Naive B cell (primary cell): ENCODE measurements at regions not wholly inside any gene's neighbourhood (a gene's known extent, or its start where the extent isn't known, plus 50 kb on each side); places are given as distances from the start of the nearest gene placed in this dataset.
"Not testable (repeated sequence)": the region's sequence is repeated elsewhere in the genome, so short reads cannot be mapped to it uniquely, and the experiment has no call there.

Experiments used
- ATAC-seq, 2 donors: fragments of 150-1000 bp; cut with Tn5 transposase; 2 replicates each; pipeline ENCODE4 v1.10.0; 2021; ENCODE audit warnings: low read depth in 2 of 2, mild to moderate bottlenecking in 2 of 2, moderate library complexity in 2 of 2
- DNase-seq: peaks from one replicate; pipeline ENCODE4 v3.0.0; 2022
- H3K27ac Mint-ChIP-seq, 6 donors: one replicate each; pipeline ENCODE4 v1.8.0; 2020 to 2022; ENCODE audit warnings: mild to moderate bottlenecking in 6 of 6, mixed read lengths in 6 of 6, moderate library complexity in 5 of 6, inconsistent platforms in 2 of 6
- H3K27me3 Mint-ChIP-seq, 3 donors: one replicate each; pipeline ENCODE4 v1.8.0; 2021 to 2022; ENCODE audit warnings: mixed read lengths in 3 of 3, mild to moderate bottlenecking in 1 of 3
- H3K36me3 Mint-ChIP-seq, 2 donors: one replicate each; pipeline ENCODE4 v1.8.0; 2020 to 2022; ENCODE audit warnings: mixed read lengths in 2 of 2, inconsistent platforms in 1 of 2, mild to moderate bottlenecking in 1 of 2
- H3K4me1 Mint-ChIP-seq, 3 donors: one replicate each; pipeline ENCODE4 v1.8.0; 2020 to 2022; ENCODE audit warnings: mixed read lengths in 3 of 3, inconsistent platforms in 1 of 3, mild to moderate bottlenecking in 1 of 3, moderate library complexity in 1 of 3
- H3K4me3 Mint-ChIP-seq, 8 donors: one replicate each; pipeline ENCODE4 v1.8.0; 2020 to 2022; ENCODE audit warnings: mild to moderate bottlenecking in 8 of 8, mixed read lengths in 8 of 8, moderate library complexity in 8 of 8, inconsistent platforms in 2 of 8
- H3K9me3 Mint-ChIP-seq, 7 donors: one replicate each; pipeline ENCODE4 v1.8.0; 2020 to 2022; ENCODE audit warnings: mixed read lengths in 7 of 7, mild to moderate bottlenecking in 5 of 7, inconsistent platforms in 2 of 7, moderate library complexity in 1 of 7

GRCh38 chr5:40198736-40199135 is 481.0 kb upstream of the PTGER4 start:
- no peak for DNase-seq
- H3K27me3 Mint-ChIP-seq = no peaks in the 10 kb centered on the region
- ATAC-seq = no peak
- H3K4me3 Mint-ChIP-seq = no peak overlapping the region
- peak overlapping the region in 1 of 6 donors; percentile 15 for H3K27ac Mint-ChIP-seq
- no peaks in the 10 kb centered on the region for H3K36me3 Mint-ChIP-seq
- peaks cover 0 to 6% (median 0%) of the 10 kb centered on the region in 7 donors for H3K9me3 Mint-ChIP-seq
- H3K4me1 Mint-ChIP-seq = no peaks in the 10 kb centered on the region

GRCh38 chr5:40195574-40195973 is 484.1 kb upstream of the PTGER4 start:
- DNase-seq, ATAC-seq, H3K27me3 Mint-ChIP-seq, H3K4me3 Mint-ChIP-seq, H3K36me3 Mint-ChIP-seq, H3K9me3 Mint-ChIP-seq, H3K4me1 Mint-ChIP-seq: not testable (repeated sequence)
- H3K27ac Mint-ChIP-seq = peak overlapping the region in 1 of 6 donors; percentile 33

GRCh38 chr5:40191150-40191549 is 488.6 kb upstream of the PTGER4 start:
- H3K4me3 Mint-ChIP-seq = no peak overlapping the region
- no peaks in the 10 kb centered on the region for H3K27me3 Mint-ChIP-seq
- H3K27ac Mint-ChIP-seq = peak overlapping the region in 1 of 6 donors; percentile 24
- no peaks in the 10 kb centered on the region for H3K36me3 Mint-ChIP-seq
- ATAC-seq = no peak
- DNase-seq = no peak
- H3K9me3 Mint-ChIP-seq = peaks cover 0 to 3% (median 0%) of the 10 kb centered on the region in 7 donors
- H3K4me1 Mint-ChIP-seq = no peaks in the 10 kb centered on the region

GRCh38 chr5:40172721-40173120 is 507.0 kb upstream of the PTGER4 start:
- Mint-ChIP-seq H3K27ac (no peak overlapping the region), H3K4me3 (no peak overlapping the region), H3K9me3 (peaks cover 9 to 38% (median 19%) of the 10 kb centered on the region in 7 donors), H3K27me3 (no peaks in the 10 kb centered on the region), H3K36me3 (peaks cover 5 to 19% of the 10 kb centered on the region in 2 donors), H3K4me1 (no peaks in the 10 kb centered on the region)
- DNase-seq = no peak
- ATAC-seq = no peak

- peaks cover 9 to 34% (median 19%) of the 10 kb centered on the region in 7 donors for H3K9me3 Mint-ChIP-seq
- ATAC-seq (no peak), DNase-seq (no peak)
- no peak overlapping the region for H3K27ac Mint-ChIP-seq
- no peak overlapping the region for H3K4me3 Mint-ChIP-seq
- peaks cover 4 to 16% of the 10 kb centered on the region in 2 donors for H3K36me3 Mint-ChIP-seq
- peaks cover 0 to 1% (median 0%) of the 10 kb centered on the region in 3 donors for H3K27me3 Mint-ChIP-seq
- no peaks in the 10 kb centered on the region for H3K4me1 Mint-ChIP-seq
These were observed 507.7 kb upstream of the PTGER4 start for GRCh38 chr5:40171971-40172370.

DNA sequence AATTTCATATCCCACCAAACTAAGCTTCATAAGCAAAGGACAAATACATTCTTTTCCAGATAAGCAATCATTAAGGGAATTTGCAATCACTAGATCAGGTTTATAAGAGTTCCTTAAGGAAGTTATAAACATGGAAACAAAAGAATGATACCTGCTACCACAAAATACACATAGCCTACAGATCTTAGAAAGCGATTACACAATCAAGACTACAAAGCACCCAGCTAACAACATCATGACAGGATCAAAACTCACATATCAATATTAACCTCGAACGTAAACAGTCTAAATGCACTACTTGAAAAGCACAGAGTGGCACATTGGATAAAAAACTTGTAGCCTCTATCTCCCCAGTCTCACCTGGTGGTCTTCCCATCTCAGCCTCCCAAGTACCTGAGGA is 512.4 kb upstream of the PTGER4 start:
- ATAC-seq (no peak), DNase-seq (no peak)
- peaks cover 0 to 11% of the 10 kb centered on the region in 2 donors for H3K36me3 Mint-ChIP-seq
- H3K27me3 Mint-ChIP-seq = peaks cover 0 to 4% (median 4%) of the 10 kb centered on the region in 3 donors
- H3K4me3 Mint-ChIP-seq = no peak overlapping the region
- H3K9me3 Mint-ChIP-seq = peaks cover 5 to 18% (median 12%) of the 10 kb centered on the region in 7 donors
- H3K27ac Mint-ChIP-seq = peak overlapping the region in 1 of 6 donors; percentile 29
- no peaks in the 10 kb centered on the region for H3K4me1 Mint-ChIP-seq

DNA sequence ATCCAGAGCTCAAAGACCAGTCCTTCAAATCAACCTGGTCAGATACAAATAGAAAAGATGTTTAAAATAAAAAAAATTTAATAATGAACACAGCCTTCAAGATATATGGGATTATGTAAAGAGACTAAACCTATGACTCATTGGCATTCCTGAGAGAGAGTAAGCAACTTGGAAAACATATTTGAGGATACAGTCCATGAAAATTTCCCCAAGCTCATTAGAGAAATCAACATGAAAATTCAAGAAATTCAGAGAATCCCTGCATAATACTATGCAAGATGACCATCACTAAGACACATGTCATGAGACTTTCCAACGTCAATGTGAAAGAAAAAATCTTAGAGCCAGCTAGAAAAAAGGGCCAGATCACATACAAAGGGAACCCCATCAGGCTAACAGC is 512.9 kb upstream of the PTGER4 start:
- ATAC-seq = no peak
- H3K36me3 Mint-ChIP-seq = peaks cover 0 to 11% of the 10 kb centered on the region in 2 donors
- H3K4me3 Mint-ChIP-seq = no peak overlapping the region
- DNase-seq = no peak
- no peaks in the 10 kb centered on the region for H3K4me1 Mint-ChIP-seq
- peaks cover 0 to 4% (median 4%) of the 10 kb centered on the region in 3 donors for H3K27me3 Mint-ChIP-seq
- H3K9me3 Mint-ChIP-seq = peaks cover 5 to 18% (median 12%) of the 10 kb centered on the region in 7 donors
- H3K27ac Mint-ChIP-seq = no peak overlapping the region

DNA sequence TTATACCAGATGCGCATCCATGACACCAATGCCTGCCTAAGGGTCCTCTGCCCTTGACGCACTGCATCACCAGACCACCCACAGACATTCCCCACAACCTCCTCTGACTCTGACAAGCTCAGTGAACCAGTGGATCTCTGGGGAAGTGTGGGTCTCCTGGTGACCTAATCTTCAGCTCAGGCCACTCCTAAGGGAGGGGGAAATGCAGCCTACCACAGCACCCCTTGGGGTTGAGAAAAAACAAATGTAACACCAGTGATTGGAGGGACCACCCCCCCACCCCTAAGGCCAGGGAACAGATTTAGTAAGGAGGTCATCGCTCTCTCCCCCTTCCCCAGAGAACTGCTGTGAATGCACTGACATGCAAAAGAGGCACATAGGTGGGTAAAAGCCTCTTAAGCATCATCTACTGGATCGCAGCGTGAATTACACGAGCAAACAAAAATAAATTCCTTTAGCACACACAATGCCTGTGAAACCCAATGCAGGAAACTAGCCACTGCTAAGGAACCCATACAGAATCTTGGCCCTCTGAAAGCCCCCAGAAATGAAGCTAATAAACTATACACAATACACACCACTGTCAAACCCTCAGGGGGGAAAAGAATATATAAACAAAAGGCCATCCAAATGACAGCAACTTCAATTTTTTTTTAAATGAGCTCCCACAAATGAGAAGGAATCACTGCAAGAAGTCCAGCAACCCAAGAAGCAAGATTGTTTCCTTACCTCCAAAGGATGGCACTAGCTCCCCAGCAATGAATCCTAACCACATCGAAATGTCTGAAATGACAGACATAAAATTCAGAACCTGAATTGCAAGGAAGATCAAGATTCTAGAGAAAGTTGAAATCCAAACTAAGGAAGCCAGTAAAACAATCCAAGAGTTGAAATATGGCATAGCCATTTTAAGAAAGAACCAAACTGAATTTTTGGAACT is 513.7 kb upstream of the PTGER4 start:
- Mint-ChIP-seq H3K4me1 (no peaks in the 10 kb centered on the region), H3K9me3 (peaks cover 5 to 18% (median 12%) of the 10 kb centered on the region in 7 donors), H3K36me3 (peaks cover 0 to 14% of the 10 kb centered on the region in 2 donors), H3K27me3 (peaks cover 4 to 11% (median 9%) of the 10 kb centered on the region in 3 donors), H3K27ac (no peak overlapping the region), H3K4me3 (no peak overlapping the region)
- DNase-seq (no peak), ATAC-seq (no peak)

- ATAC-seq (no peak), DNase-seq (no peak)
- Mint-ChIP-seq H3K27me3 (peaks cover 8 to 14% (median 9%) of the 10 kb centered on the region in 3 donors), H3K9me3 (peaks cover 5 to 11% (median 8%) of the 10 kb centered on the region in 7 donors), H3K4me1 (no peaks in the 10 kb centered on the region), H3K36me3 (peaks cover 0 to 18% of the 10 kb centered on the region in 2 donors), H3K4me3 (no peak overlapping the region), H3K27ac (no peak overlapping the region)
These were observed 514.5 kb upstream of the PTGER4 start for GRCh38 chr5:40165106-40165788.

DNA sequence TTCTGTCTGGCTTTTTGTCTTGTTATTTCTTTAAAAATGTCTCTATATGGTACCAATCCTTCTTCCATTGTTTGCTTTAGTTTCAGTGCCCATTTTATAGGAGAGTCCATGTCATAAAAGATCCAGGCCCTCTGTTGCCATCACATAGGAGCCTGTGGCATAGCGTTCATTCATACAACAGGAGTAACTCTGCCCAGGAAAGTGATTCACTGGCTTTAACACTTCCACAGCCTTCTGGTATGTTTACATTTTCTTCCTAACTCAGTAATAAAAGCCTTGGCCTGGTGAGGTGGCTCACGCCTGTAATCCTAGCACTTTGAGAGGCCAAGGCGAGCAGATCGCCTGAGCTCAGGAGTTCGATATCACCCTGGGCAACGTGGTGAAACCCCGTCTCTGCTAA is 519.3 kb upstream of the PTGER4 start:
- no peaks in the 10 kb centered on the region for H3K4me1 Mint-ChIP-seq
- peaks cover 0 to 8% of the 10 kb centered on the region in 2 donors for H3K36me3 Mint-ChIP-seq
- peaks cover 0 to 2% (median 0%) of the 10 kb centered on the region in 7 donors for H3K9me3 Mint-ChIP-seq
- peaks cover 8 to 14% (median 11%) of the 10 kb centered on the region in 3 donors for H3K27me3 Mint-ChIP-seq
- no peak overlapping the region for H3K27ac Mint-ChIP-seq
- no peak for ATAC-seq
- no peak overlapping the region for H3K4me3 Mint-ChIP-seq
- no peak for DNase-seq

DNA sequence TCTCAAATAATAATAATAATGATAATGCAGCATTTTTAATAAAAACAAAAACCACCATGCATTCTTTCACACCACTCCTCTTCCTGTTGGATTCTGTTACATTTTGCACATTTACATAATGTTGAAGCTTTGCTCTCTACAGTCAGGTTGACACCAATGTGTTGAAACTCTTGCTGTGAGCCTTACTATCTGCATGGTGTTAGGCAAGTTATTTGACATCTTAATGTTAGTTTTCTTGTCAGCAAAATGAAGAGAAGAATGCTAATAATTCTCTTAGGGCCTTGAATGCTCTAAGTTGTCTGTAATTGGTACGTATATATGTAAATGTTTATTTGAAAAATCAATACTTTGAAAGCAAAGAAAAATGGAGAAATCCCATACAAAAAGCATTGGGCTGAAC is 525.5 kb upstream of the PTGER4 start:
- ATAC-seq = no peak
- peaks cover 0 to 4% (median 0%) of the 10 kb centered on the region in 3 donors for H3K4me1 Mint-ChIP-seq
- no peaks in the 10 kb centered on the region for H3K27me3 Mint-ChIP-seq
- no peak for DNase-seq
- no peak overlapping the region for H3K4me3 Mint-ChIP-seq
- H3K27ac Mint-ChIP-seq = no peak overlapping the region
- no peaks in the 10 kb centered on the region for H3K36me3 Mint-ChIP-seq
- peaks cover 0 to 4% (median 0%) of the 10 kb centered on the region in 7 donors for H3K9me3 Mint-ChIP-seq

GRCh38 chr5:40150896-40151295 is 528.8 kb upstream of the PTGER4 start:
- no peaks in the 10 kb centered on the region for H3K36me3 Mint-ChIP-seq
- no peak overlapping the region for H3K4me3 Mint-ChIP-seq
- peak; percentile 51 to 53 for ATAC-seq
- DNase-seq = no peak
- peaks cover 0 to 4% (median 0%) of the 10 kb centered on the region in 3 donors for H3K4me1 Mint-ChIP-seq
- peak overlapping the region in 1 of 6 donors; percentile 14 for H3K27ac Mint-ChIP-seq
- H3K9me3 Mint-ChIP-seq = peaks cover 0 to 4% (median 0%) of the 10 kb centered on the region in 7 donors
- H3K27me3 Mint-ChIP-seq = no peaks in the 10 kb centered on the region

- Mint-ChIP-seq H3K9me3 (no peaks in the 10 kb centered on the region), H3K36me3 (no peaks in the 10 kb centered on the region), H3K27ac (no peak overlapping the region), H3K4me1 (no peaks in the 10 kb centered on the region), H3K27me3 (peaks cover 0 to 7% (median 6%) of the 10 kb centered on the region in 3 donors), H3K4me3 (no peak overlapping the region)
- no peak for ATAC-seq
- no peak for DNase-seq
These were observed 537.8 kb upstream of the PTGER4 start for GRCh38 chr5:40141896-40142295.
